HuH-7 (cell line): ENCODE measurements at regions not wholly inside any gene's neighbourhood (a gene's known extent, or its start where the extent isn't known, plus 50 kb on each side); places are given as distances from the start of the nearest gene placed in this dataset.

Source experiments
- DNase-seq: peaks from one replicate; pipeline ENCODE4 v3.0.0; 2011; ENCODE audit warnings: low spot score

- DNase-seq, result no peak
Observed at GRCh38 chr6:128666405-128666804, 146.0 kb upstream of the PTPRK start.

DNA sequence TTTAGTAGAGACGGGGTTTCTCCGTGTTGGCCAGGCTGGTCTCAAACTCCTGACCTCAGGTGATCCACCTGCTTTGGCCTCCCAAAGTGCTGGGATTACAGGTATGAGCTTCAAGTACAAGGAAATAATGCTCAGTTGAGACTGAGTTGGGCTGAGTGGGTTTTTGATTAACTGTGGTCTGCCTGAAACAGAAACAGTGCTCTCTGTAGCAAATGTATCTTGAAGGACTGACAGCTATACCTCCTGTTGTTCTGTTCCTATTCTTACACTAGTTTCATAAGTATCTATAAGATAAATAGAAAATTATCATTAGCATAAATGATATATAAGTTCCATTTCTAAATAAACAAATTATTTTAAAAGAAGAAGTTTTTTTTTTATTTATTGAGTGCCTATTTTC is 142.8 kb upstream of the PTPRK start:
- DNase-seq, result no peak

DNA sequence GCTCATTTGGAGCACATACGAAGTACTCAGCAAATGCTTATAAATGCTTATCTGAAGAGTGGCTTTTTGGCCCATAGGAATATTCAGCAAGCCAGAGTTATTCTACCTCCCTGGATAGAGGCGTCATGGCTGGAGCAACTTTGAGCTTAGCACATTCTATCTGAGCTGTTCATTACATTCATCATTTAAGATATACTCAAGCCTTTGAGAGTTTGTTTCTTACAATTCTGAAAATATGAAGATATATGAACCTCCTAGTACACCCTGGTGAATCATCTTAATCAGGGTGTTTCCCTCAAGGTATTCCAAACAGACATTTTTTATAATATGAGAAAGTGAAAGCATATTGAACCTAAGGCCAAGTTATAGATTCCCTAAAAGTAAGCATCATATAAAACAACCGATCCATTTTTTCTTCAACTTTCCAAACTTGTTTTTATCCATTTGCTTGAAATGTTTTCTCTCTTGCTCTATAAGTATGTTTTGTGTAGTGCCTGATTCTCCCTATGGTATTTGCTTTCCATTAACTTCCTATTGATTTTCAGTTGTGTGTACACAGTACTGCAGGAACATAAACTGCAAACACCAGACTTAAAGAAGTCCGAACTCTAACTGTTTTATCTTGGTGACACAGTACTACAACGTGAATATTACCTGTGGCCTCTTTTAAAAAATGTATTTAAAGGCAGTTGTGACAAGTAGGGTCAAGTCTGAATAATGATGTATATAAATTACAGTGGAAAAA is 139.7 kb upstream of the PTPRK start:
- no peak for DNase-seq

DNA sequence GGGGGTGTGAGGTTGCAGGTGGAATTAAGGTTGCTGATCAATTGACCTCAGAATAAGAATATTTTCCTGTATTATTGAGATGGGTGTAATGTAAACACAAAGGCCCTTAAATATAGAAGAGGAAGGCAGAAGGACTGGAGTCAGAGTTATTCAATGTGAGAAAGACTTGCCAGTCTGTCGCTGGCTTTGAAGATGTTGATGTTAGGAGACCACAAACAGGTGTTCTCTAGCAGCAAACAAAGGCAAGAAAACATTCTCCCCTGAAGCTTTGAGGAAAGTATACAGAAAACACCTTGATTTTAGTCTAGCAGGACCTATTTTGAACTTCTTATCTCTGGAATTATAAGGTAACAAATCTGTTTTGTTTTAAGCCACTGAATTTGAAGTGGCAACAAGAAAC is 138.9 kb upstream of the PTPRK start:
- DNase-seq, result no peak

GRCh38 chr6:128657181-128657580 is 136.8 kb upstream of the PTPRK start:
- DNase-seq, result no peak

DNA sequence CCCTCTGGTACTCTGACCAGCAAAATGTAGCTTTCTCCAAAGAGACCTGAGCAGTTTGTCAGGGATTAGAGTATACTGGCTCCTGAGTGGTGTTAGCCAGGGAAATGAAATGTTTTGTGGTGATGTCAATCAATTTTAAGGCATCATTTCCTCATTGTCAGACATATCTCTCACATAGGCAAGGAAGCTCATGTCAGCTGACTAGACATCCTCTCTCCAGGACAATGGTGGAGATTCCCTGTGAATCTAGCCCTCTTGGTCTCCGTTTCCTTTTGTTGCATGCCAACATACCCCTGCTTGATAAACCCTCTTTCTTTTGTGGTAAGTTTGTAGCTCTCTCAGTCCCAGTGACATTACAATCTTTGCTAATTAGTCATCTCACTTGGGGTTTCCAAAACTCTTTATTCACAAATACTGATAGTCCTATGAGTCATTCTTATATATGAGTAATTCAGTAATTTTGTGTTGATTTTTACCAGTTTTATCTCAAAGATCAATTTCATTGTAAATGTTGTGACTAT is 135.6 kb upstream of the PTPRK start:
- no peak for DNase-seq

DNA sequence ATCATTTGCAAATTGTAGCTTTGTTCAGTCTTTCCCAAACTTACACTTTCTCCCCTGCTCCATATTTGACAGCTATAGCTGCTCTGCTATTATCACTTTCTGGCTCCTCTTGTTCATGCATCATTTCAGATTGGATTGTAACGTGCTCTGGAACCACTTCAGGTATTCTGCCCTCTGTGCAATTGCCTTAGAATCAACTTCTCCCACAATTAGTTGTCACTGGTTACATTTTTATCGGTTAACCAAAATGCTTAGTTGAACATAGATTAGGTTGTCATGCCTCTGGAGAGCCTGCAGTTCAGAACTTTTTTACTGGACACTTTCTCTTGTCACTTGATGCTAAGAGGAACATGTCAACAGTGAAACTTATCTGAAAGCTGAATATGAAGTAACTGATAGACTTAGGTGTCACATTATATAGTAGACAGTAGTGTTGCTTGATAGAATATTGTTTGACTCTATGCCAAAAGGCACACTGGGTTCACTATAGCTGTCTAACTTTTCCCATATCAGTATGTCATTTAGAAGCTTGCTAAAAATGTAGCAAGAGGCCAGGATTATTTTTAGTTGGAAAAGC is 127.7 kb upstream of the PTPRK start:
- no peak for DNase-seq

DNA sequence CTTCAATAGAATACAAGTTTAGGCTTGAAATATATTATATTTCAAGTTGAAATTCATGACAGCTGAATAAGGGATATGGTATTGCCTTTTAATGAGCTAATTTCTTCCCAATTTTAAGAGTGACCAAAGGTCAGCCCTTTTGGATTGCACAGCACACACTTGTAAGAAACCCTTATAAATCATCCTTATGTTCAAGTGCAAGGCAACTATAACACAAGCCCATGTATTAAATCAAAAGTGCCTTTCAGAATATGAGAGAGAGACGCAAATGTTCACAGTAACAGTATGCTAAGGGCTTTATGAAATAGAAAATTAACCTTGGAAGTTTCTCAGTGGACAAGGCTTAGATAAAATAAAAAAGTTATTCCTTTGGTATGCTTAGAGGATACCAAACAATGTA is 121.7 kb upstream of the PTPRK start:
- DNase-seq, result no peak

- DNase-seq, result no peak
Observed at GRCh38 chr6:128641703-128642102, 121.3 kb upstream of the PTPRK start.

- DNase-seq, result no peak
Observed at GRCh38 chr6:128638817-128639216, 118.4 kb upstream of the PTPRK start.

DNA sequence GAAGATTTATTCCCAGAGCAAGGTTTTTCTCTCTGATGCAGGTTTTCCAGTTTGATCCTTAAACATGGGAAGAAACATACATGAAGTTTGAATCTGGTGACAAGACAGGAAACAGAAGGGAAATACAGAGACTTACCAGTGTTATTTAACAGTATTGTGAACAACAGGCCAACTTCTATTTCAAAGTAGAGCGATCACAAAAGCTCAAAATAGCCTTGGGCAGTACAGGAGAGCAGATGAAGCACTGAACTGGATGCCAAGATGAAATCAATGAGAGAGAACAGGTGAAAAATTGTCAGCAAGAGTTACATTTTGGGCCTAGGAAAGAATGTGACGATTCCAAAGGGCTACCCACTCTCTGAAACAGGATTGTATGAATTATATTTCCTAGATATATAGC is 114.8 kb upstream of the PTPRK start:
- DNase-seq, result no peak

GRCh38 chr6:128632131-128632530 is 111.7 kb upstream of the PTPRK start:
- peak; percentile 61 for DNase-seq

DNA sequence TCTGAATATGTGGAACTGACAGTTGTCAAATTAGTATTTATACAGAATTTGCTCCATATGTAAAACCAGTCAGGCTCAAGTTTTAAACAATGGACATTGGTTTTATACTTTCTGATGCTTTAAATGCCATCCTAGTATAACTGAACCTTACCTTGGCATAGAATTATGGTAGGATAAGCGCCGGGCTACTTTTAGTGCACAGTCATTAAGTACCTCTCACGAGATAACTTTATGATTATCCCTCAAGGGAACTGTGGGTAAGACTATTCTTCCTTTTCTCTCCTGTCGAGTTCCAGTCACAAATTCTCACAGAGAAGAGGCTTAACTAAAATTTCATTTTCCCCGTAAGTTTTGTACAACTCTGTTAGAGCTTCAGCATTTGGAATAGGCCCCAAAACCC is 110.6 kb upstream of the PTPRK start:
- no peak for DNase-seq

- no peak for DNase-seq
Observed at GRCh38 chr6:128630213-128630612, 109.8 kb upstream of the PTPRK start.

- no peak for DNase-seq
Observed at GRCh38 chr6:128617285-128617684, 96.9 kb upstream of the PTPRK start.

DNA sequence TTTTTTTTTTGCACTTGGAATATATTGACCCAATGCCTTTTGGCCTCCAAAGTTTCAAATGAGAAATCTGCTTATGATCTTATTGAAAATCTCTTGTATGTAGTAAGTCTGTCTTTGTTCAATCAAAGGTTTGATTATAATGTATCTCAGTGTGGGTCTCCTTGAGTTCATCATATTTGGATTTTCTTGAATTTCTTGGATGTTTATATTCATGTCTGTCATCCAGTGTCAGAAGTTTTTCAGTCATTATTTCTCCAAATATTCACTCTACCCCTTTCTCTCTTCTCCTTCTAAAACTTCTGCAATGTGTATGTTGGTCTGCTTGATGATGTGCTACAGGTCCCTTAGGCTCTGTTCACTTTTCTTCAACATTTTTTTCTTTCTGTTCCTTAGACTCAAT is 95.9 kb upstream of the PTPRK start:
- no peak for DNase-seq

- DNase-seq, result no peak
Observed at GRCh38 chr6:128606611-128607010, 86.2 kb upstream of the PTPRK start.

DNA sequence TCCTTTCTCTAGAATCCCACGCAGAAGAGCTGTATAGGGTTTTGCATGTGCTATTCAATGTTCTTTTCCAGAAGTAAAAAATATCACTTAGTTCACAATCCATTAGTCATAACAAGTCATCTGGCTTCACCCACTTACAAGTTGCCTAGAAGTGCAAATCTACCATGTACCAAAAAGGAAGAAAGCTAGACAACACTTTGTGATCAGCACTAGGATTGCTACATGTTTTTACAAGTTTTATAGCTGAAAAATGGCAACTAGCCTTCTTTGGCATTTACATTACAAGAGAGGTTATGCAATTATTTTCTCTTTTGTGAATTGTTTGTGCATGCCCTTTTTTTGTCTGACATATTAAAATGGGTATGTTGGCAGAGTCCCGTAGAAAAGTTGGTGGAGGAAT is 85.6 kb upstream of the PTPRK start:
- no peak for DNase-seq

DNA sequence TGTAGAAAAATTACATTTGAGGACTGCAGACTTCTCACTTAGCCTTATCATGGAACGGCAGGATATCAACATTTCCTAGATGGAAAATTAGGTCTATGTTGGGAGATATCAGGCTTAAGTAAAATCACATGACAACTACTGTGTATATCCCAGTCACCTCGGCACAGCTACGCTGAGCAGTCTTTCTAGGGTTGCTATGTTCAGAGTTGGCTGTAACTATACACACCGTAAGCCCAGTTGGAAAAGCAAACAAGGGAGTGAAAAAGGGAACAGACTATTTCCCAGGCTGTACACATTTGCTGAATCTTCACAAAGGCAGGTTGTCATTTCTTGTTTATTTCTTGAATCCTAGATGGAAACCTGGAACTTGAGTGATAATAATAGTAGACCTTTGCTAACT is 80.7 kb upstream of the PTPRK start:
- DNase-seq, result no peak

GRCh38 chr6:128600397-128600951 is 80.1 kb upstream of the PTPRK start:
- DNase-seq, result no peak

GRCh38 chr6:128599036-128599435 is 78.6 kb upstream of the PTPRK start:
- no peak for DNase-seq

GRCh38 chr6:128598571-128598970 is 78.2 kb upstream of the PTPRK start:
- no peak for DNase-seq

- DNase-seq, result no peak
Observed at GRCh38 chr6:128597956-128598355, 77.6 kb upstream of the PTPRK start.

- DNase-seq, result no peak
Observed at GRCh38 chr6:128597004-128597403, 76.6 kb upstream of the PTPRK start.
